ENCODE measurements at regions not wholly inside any gene's neighbourhood (a gene's known extent, or its start where the extent isn't known, plus 50 kb on each side); places are given as distances from the start of the nearest gene placed in this dataset.

GRCh38 chr3:71983694-71984093, 198.7 kb upstream of the PROK2 start:
- TF ChIP-seq CTCF (IDR thresholded peaks at IDR 0.05) (no peak), ZFX (IDR thresholded peaks at IDR 0.05; ENCODE audit: borderline replicate concordance) (no peak)
